Inflammatory macrophage (primary cell): ENCODE measurements at regions not wholly inside any gene's neighbourhood (a gene's known extent, or its start where the extent isn't known, plus 50 kb on each side); places are given as distances from the start of the nearest gene placed in this dataset.
A peak's percentile ranks its signal among the peaks of the same experiment; 100 is the strongest.
"Not testable (repeated sequence)": the region's sequence is repeated elsewhere in the genome, so short reads cannot be mapped to it uniquely, and the experiment has no call there.

ENCODE experiments used
- DNase-seq, 2 donors: peaks; one replicate each; pipeline ENCODE4 v3.0.0-alpha.2; 2020 to 2022

- DNase-seq: no peak
These were observed 176.3 kb downstream of the TMEM161B start for GRCh38 chr5:88092358-88092757.

DNA sequence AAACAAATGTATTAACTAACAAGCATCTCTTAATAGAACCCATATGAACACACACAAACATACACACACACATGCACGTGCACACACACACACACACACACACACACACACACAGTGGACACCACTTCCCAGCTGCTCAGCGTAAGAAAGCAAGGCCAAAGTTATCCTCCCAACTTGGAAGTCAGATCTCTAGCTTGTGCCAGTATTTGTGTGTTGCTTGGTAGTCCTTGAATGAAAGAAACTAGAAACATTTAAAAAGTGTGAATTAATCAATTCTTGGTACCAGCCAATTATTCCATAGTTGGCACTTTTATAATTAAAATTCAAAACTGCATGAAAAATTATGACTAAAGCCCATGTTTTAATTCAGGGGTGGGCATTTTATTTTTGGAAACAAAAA, 178.1 kb downstream of the TMEM161B start:
- DNase-seq: no peak

GRCh38 chr5:88089719-88090390, 178.8 kb downstream of the TMEM161B start:
- DNase-seq: no peak

DNA sequence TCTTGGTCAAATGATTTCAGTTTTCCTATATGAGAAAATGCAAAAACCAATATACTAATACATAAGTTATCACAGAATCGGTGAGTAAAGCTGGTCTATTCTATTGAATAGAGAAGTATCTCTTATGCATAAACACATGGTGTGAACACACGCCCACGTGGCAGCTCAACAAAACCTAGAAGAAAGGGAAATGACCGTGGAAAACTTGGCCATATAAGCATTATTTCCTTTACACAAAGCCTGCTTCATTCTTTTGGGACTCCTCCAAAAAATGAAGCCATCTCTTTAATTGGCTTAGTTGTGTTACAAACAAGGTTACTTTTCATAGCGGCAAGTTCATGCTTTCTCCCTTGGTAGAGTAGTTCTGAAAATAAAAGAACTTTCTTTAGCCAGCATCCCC, 183.2 kb downstream of the TMEM161B start:
- peak in 1 of 2 donors; percentile 15 for DNase-seq

DNA sequence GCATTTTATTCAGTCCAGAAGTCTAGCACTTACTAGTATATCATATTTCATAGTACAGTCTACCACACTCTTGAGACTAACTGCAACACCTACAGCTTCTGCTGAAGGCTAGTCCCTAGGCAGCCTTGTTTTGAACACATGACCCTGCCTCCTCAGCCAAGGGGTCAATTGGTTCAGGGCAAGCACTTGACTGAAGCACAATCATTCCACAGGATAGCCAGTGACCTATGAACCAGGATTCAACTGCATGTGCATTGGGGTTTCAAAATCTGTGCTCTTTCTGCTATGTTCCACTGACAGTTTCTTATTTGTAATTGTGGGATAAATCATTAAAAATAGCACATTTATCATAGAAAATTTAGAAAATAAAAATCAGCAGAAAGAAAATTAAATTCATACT, 186.8 kb downstream of the TMEM161B start:
- no peak for DNase-seq

DNA sequence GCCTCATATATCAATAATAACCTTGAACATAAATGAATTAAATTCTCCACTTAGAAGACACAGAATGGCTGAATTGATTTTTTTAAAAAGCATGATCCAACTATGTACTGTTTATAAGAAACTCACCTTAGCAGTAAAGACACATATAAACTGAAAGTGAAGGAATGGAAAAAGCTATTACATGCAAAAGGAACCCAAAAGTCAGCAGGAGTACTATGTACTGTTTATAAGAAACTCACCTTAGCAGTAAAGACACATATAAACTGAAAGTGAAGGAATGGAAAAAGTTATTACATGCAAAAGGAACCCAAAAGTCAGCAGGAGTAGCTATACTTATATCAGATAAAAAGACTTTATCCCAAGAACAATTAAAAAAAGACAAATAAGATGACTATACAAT, 204.8 kb downstream of the TMEM161B start:
- no peak for DNase-seq

DNA sequence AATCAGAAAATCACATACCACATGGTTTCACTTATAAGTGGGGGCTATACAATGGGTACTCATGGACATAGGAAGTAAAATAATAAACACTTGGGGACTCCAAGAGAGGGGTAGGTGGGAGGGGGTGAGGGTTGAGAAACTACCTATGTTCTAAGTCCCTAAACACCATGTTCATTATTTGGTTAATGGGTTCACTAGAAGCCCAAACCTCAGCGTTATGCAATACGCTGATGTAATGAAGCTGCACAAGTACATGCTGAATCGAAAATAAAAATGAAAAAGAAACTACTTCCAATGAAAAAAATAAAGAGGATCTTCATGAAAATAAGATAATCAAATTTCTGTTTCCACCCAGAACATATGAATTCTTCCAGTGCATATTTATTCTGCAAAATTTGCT, 208.5 kb downstream of the TMEM161B start:
- DNase-seq: no peak

GRCh38 chr5:88058625-88059024, 210.0 kb downstream of the TMEM161B start:
- no peak for DNase-seq

GRCh38 chr5:88052468-88052867, 216.2 kb downstream of the TMEM161B start:
- not testable (repeated sequence) for DNase-seq

DNA sequence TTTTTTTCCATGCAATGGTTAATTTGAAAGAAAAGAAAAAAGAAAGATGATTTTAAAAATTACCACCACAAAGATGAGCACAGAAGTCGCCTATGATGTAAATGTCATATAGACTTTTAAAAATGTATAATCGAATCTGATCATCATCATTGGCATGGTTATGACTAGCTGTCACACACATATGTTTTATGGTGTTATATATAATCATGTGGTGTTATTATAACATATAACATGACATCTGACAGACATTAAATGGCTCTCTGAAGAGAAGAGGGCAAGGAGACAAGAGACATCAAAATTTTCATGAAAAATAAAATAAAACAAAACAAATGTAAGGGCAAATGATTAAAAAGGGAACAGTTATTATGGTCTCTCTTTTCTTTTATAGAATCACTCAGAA, 217.5 kb downstream of the TMEM161B start:
- no peak for DNase-seq

DNA sequence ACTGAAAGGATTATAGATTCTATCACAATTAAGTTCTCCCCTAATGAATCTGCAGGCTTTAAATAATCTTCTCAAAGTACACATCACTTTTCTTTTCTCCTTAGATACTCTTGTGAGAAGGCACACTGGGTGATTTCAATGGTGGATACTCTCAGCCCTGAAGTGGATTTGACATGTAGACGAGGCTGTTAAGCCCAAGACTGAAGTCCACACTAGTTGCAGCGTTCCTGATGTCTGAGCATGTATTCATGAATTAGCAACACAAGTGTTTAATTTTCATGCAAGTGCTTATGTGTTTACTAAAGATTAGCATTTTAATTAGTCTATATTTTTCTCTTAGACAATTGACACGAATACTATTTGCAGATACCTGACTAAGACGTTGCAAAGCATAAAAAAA, 218.9 kb downstream of the TMEM161B start:
- DNase-seq: no peak

DNA sequence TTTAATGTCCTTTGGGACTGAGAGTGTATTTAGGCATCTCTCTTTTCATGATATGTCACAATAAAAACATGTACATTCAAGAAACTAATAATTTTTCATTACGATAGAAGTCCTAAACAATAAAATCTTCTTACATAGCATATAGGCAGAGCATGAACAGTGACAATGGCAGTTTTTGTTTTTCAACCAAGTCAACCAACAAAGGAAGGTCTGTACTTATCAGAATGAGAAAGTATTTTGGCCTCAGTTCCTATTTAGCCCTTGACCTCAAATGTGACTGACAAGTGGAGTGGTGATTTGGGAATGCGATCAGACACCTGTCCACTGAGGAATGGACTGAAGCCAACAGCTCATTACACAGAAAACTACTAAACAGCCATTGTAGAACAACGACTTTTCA, 219.5 kb downstream of the TMEM161B start:
- no peak for DNase-seq

DNA sequence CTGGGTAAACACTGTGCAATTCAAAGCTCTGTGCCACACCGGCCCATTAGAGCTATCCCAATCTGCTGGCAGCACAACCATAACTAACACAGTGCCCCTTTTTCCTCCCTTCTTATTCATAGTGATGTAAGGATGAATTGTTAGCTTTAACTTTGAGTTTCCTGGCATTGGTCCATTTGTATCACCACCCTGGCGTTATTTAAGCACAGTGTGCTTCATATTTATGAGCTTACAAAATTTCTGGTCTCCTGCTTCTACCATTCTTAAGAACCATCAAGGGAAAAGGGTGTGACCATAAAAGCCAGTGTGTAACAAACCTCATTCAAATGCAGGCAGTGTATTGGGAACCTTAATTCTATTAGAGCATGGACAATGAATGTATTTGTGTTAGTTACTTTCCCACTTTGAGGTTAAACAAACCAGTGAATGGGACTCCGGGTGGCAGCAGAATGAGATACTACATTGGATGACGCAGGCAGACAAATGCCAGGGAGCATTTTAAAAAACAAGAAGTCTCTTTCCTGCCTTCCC, 222.6 kb downstream of the TMEM161B start:
- no peak for DNase-seq

DNA sequence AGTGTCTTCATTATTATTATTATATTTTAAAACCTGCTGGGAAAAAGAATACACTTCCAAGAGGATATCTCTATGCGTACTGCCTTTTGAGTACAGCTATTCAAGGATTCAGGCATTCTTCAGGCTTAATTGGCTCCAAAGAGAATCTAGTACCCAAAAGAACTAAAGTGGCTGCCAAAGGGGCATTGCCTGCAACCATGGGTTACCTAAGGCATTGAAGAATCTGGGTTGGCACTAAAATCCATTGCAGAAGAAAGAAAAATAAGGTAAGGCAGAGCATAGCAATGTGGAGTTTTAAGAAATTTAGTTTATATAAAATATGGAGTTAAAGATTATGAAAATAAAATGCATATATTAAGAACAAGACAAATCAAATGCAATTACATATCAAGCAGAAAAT, 223.5 kb downstream of the TMEM161B start:
- no peak for DNase-seq

DNA sequence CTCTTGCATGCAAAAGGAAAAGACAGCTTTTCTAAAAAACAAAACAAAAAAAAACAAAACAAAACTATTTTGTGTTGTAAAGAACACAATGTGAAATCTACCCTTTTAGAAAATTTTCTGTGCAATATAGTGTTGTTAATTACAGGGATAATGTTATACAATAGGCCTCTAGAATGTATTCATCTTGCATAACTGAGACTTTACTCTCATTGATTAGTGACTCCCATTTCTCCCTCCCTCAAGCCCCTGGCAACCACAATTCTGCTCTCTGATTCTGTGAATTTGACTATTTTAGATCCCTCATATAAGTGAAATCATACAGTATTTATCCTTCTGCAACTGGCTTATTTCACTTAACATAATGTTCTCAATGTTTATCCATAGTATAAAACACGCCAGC, 234.1 kb downstream of the TMEM161B start:
- no peak for DNase-seq

DNA sequence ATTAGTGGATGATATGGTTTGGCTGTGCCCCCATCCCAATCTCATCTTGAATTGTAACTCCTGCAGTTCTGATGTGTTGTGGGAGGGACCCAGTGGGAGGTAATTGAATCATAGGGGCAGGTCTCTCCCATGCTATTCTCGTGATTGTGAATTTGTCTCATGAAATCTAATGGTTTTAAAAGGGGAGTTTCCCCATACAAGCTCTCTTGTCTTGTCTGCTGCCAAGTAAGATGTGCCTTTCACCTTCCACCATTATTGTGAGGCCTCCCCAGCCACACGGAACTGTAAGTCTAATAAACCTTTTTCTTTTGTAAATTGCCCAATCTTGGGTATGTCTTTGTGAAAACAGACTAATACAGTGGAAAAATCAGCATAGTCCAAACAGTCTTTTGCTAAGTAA, 235.5 kb downstream of the TMEM161B start:
- DNase-seq: no peak

GRCh38 chr5:88029011-88029410, 239.6 kb downstream of the TMEM161B start:
- no peak for DNase-seq

DNA sequence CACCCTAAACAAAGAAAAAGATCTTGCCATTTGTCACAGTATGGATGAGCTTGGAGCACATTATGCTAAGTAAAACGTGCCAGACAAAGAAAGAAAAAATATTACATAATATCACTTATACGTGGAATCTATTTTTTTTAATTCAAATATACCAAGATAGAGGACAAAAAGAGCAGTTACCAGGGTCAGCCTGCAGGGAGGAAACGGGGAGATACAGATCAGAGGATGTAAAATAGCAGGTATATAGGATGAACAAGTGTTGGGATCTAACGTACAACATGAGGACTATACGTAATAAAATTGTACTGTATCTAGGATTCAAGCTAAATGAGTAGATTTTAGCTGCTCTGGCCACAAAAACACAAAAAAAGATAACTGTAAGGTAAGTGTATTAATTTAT, 247.5 kb downstream of the TMEM161B start:
- DNase-seq: no peak

GRCh38 chr5:88014984-88015383, 253.7 kb downstream of the TMEM161B start:
- not testable (repeated sequence) for DNase-seq

GRCh38 chr5:88000877-88001276, 267.8 kb downstream of the TMEM161B start:
- DNase-seq: no peak

DNA sequence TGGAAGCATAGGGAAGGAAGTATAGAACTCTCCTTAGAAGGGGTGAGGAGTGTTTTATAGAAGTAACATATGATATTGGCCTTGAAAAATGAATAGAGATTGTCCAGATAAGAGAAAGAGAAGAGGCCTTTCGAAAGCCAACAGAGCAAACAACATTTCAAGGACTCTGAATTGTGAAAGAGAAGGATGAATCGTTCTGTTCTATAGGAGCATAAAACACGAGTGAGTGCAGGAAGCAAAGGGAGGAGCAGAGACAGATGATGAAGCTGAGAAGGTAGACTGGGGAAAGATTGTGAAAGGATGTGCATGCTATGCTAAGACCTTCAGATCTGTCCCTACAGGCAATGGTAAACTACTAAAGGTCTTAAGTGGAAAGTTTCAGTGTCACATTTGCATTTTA, 271.0 kb downstream of the TMEM161B start:
- DNase-seq: no peak

- DNase-seq: no peak
These were observed 302.4 kb downstream of the TMEM161B start for GRCh38 chr5:87966213-87966612.

DNA sequence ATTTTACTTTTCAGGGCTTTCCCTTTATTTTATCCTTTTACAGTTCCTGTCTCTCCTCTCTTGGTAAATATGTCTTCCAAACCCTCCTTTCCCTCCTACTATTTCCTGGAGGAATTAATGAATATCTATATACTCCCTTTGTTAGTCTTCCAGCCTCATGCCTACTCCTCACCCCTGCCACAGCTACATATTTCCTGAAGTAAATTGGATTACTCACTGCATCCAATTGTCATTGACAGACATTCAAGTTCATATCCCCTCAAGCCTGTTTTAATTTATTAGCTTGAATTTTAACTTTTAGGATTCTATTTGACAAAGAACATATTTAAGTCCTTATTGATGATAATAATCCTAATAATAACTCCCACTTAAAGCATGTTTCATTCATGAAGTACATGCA, 314.5 kb downstream of the TMEM161B start:
- no peak for DNase-seq

- DNase-seq: no peak
These were observed 317.0 kb downstream of the TMEM161B start for GRCh38 chr5:87951661-87952060.
